ENCODE measurements at regions not wholly inside any gene's neighbourhood (a gene's known extent, or its start where the extent isn't known, plus 50 kb on each side); places are given as distances from the start of the nearest gene placed in this dataset.
"Not testable (repeated sequence)": the region's sequence is repeated elsewhere in the genome, so short reads cannot be mapped to it uniquely, and the experiment has no call there.

DNA sequence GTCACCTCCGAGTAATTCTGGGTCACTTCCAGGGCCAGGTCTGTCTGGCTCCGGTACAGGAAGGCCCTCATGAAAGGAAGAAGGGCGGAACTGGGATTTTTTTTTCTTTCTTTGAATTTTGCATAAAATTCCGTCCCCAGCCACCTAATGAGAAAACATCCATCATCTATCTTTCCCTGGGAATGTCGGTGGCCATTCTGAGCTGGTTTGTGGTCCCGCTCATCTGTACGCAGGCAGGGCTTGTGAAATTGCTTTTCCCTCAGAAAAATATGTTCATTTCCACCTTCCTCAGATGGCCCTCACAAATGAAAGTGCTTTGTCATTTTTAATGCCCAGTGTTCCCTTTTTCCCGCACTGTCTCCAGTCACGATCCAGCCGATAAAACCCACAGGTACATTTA is 353.0 kb upstream of the ZFHX3 start:
- Histone ChIP-seq H3K4me1 (no peaks in the 10 kb centered on the region), H3K27me3 (no peaks in the 10 kb centered on the region), H3K9me3 (no peaks in the 10 kb centered on the region), H3K36me3 (no peaks in the 10 kb centered on the region), H3K27ac (replicated peaks in 1 of 4) (no peak overlapping the region), H3K4me3 (no peak overlapping the region)
- no peak for DNase-seq (ENCODE audit: extremely low spot score)
- TF ChIP-seq POLR2AphosphoS5 (IDR thresholded peaks at IDR 0.05) (no peak), EP300 (IDR thresholded peaks at IDR 0.05) (no peak), POLR2A (IDR thresholded peaks at IDR 0.05; ENCODE audit: low read depth) (no peak)
- TF ChIP-seq, protein P1, sequence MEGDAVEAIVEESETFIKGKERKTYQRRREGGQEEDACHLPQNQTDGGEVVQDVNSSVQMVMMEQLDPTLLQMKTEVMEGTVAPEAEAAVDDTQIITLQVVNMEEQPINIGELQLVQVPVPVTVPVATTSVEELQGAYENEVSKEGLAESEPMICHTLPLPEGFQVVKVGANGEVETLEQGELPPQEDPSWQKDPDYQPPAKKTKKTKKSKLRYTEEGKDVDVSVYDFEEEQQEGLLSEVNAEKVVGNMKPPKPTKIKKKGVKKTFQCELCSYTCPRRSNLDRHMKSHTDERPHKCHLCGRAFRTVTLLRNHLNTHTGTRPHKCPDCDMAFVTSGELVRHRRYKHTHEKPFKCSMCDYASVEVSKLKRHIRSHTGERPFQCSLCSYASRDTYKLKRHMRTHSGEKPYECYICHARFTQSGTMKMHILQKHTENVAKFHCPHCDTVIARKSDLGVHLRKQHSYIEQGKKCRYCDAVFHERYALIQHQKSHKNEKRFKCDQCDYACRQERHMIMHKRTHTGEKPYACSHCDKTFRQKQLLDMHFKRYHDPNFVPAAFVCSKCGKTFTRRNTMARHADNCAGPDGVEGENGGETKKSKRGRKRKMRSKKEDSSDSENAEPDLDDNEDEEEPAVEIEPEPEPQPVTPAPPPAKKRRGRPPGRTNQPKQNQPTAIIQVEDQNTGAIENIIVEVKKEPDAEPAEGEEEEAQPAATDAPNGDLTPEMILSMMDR (IDR thresholded peaks at IDR 0.05): no peak
- intact Hi-C loops (cut with DNase I): no loop called here
- WGBS: 89% methylated on average over 10 of the region's 10 CpGs

DNA sequence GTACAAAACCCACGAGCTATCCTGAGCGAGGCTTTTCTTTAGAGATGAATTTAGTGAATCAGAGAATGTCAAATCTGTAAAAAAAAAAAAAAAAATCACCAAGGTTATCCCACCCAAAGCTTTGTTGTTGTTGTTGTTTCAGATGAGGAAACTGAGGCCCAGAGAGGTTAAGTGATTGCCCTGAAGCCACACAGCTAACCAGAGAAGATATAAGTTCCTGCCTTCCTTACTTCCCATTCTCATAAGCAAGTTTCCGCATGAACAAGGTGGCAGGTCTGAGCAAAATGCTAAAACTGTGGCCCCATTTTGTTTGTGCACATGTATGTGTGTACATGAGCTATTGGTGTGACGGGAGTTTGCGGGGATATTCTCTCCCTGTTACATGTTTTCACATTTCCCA is 352.1 kb upstream of the ZFHX3 start:
- Histone ChIP-seq H3K4me3 (no peak overlapping the region), H3K4me1 (no peaks in the 10 kb centered on the region), H3K27me3 (no peaks in the 10 kb centered on the region), H3K9me3 (no peaks in the 10 kb centered on the region), H3K27ac (replicated peaks in 1 of 4) (no peak overlapping the region), H3K36me3 (no peaks in the 10 kb centered on the region)
- TF ChIP-seq, protein P1 (IDR thresholded peaks at IDR 0.05): no peak
- no peak for TF ChIP-seq EP300 (IDR thresholded peaks at IDR 0.05)
- no peak for TF ChIP-seq POLR2A (IDR thresholded peaks at IDR 0.05; ENCODE audit: low read depth)
- no peak for TF ChIP-seq POLR2AphosphoS5 (IDR thresholded peaks at IDR 0.05)
- intact Hi-C loops (cut with DNase I): no loop called here
- no peak for DNase-seq (ENCODE audit: extremely low spot score)
- WGBS: 91% methylated on average over 5 of the region's 5 CpGs

DNA sequence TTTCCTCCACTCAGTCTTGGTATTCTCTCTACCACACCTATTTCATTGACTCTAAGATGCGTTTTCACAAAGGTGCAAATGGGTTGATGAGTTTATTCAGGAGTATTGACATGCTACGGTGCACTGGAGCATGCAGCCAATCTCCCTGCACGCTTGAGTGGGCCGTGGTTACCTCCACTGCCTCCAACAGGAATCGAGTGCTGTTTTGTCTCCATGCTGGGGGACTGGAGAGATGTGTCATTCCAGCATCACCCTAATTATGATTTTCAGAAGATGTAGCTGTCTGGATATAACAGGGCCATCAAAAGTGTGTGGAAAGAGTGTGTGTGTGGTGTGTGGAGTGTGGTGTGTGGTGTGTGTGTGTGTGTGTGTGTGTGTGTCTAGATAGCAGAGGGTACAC is 351.6 kb upstream of the ZFHX3 start:
- WGBS: 93% methylated on average over 4 of the region's 5 CpGs
- H3K9me3 ChIP-seq: no peaks in the 10 kb centered on the region
- H3K36me3 ChIP-seq: no peaks in the 10 kb centered on the region
- H3K27me3 ChIP-seq: no peaks in the 10 kb centered on the region
- DNase-seq (ENCODE audit: extremely low spot score): no peak
- TF ChIP-seq POLR2AphosphoS5 (IDR thresholded peaks at IDR 0.05) (no peak), EP300 (IDR thresholded peaks at IDR 0.05) (no peak), POLR2A (IDR thresholded peaks at IDR 0.05; ENCODE audit: low read depth) (no peak)
- TF ChIP-seq, protein P1 (IDR thresholded peaks at IDR 0.05): no peak
- no peak overlapping the region for H3K4me3 ChIP-seq
- no peaks in the 10 kb centered on the region for H3K4me1 ChIP-seq
- intact Hi-C loops (cut with DNase I): no loop called here
- H3K27ac ChIP-seq (replicated peaks in 1 of 4): no peak overlapping the region

DNA sequence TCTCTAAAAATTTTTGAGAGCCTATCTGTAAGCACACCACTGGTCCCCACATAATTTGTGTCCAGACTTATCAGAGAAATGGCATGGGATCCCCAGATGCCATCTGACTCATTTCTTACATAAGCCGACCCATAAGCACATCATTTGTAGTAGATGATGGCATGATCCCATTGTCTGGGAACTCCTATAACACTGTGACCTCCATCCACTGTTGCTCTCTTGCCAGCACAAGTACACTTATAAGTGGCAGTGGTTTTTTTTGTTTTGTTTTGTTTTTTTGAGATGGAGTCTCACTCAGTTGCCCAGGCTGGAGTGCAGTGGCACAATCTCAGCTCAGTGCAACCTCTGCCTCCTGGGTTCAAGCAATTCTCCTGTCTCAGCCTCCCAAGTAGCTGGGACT is 350.7 kb upstream of the ZFHX3 start:
- intact Hi-C loops (cut with DNase I); H3K27me3 ChIP-seq: not testable (repeated sequence)

GRCh38 chr16:73396556-73396955 is 348.6 kb upstream of the ZFHX3 start:
- Histone ChIP-seq H3K4me3 (no peak overlapping the region), H3K27me3 (no peaks in the 10 kb centered on the region), H3K9me3 (no peaks in the 10 kb centered on the region), H3K4me1 (no peaks in the 10 kb centered on the region), H3K36me3 (no peaks in the 10 kb centered on the region), H3K27ac (replicated peaks in 1 of 4) (no peak overlapping the region)
- TF ChIP-seq, protein P1 (IDR thresholded peaks at IDR 0.05): no peak
- no peak for TF ChIP-seq POLR2A (IDR thresholded peaks at IDR 0.05; ENCODE audit: low read depth)
- TF ChIP-seq EP300 (IDR thresholded peaks at IDR 0.05): no peak
- no peak for TF ChIP-seq POLR2AphosphoS5 (IDR thresholded peaks at IDR 0.05)
- intact Hi-C loops (cut with DNase I): no loop called here
- whole genome bisulfite sequencing: 72% methylated on average over 3 of the region's 3 CpGs
- no peak for DNase-seq (ENCODE audit: extremely low spot score)

More for the DNA sequence above, 350.7 kb upstream of the ZFHX3 start:
- not testable (repeated sequence) for H3K4me1 ChIP-seq; DNase-seq (ENCODE audit: extremely low spot score); H3K36me3 ChIP-seq; H3K27ac ChIP-seq (replicated peaks in 1 of 4); H3K9me3 ChIP-seq; H3K4me3 ChIP-seq
- WGBS: 92% methylated on average over 1 of the region's 1 CpG
